Endodermal cell (in vitro differentiated cells): ENCODE measurements at regions not wholly inside any gene's neighbourhood (a gene's known extent, or its start where the extent isn't known, plus 50 kb on each side); places are given as distances from the start of the nearest gene placed in this dataset.

Experiments
- DNase-seq: peaks from one replicate; pipeline ENCODE4 v3.0.0-alpha.2; 2017
- H3K27ac ChIP-seq: 2 replicates; pipeline ENCODE4 v1.5.1; 2013; ENCODE audit warnings: mild to moderate bottlenecking, low read depth, low read length, moderate library complexity
- H3K27me3 ChIP-seq: 2 replicates; pipeline ENCODE4 v1.6.1; 2013; ENCODE audit warnings: mild to moderate bottlenecking, low read length, moderate library complexity; ENCODE audit not compliant: insufficient read depth, control insufficient read depth, poor library complexity, severe bottlenecking
- H3K36me3 ChIP-seq: 2 replicates; pipeline ENCODE4 v1.7.0; 2013; ENCODE audit warnings: mild to moderate bottlenecking, low read length, moderate library complexity; ENCODE audit not compliant: control insufficient read depth, insufficient read depth
- H3K4me1 ChIP-seq: one replicate; pipeline ENCODE4 v1.7.0; 2013; ENCODE audit warnings: low read length; ENCODE audit not compliant: control insufficient read depth, insufficient read depth
- H3K4me3 ChIP-seq: 2 replicates; pipeline ENCODE4 v1.5.1; 2013; ENCODE audit warnings: mild to moderate bottlenecking, low read length, moderate library complexity
- H3K9ac ChIP-seq: 2 replicates; pipeline ENCODE4 v1.6.1; 2013; ENCODE audit warnings: mild to moderate bottlenecking, low read length, moderate library complexity; ENCODE audit not compliant: poor library complexity, severe bottlenecking; ENCODE audit errors: extremely low read depth
- H3K9me3 ChIP-seq: 2 replicates; pipeline ENCODE4 v1.6.1; 2013; ENCODE audit warnings: mild to moderate bottlenecking, low read length, moderate library complexity; ENCODE audit not compliant: control insufficient read depth
- H3K27ac Mint-ChIP-seq: 2 replicates; pipeline ENCODE4 v1.8.0; 2020; ENCODE audit warnings: mixed read lengths
- H3K27me3 Mint-ChIP-seq: 2 replicates; pipeline ENCODE4 v1.8.0; 2021; ENCODE audit warnings: mild to moderate bottlenecking, mixed read lengths; ENCODE audit not compliant: insufficient read depth
- H3K36me3 Mint-ChIP-seq: 2 replicates; pipeline ENCODE4 v1.8.0; 2020; ENCODE audit warnings: low read depth, mixed read lengths
- H3K4me1 Mint-ChIP-seq: 2 replicates; pipeline ENCODE4 v1.8.0; 2020; ENCODE audit warnings: mixed read lengths
- H3K4me3 Mint-ChIP-seq: 2 replicates; pipeline ENCODE4 v1.8.0; 2020; ENCODE audit warnings: mild to moderate bottlenecking, moderate library complexity, mixed read lengths
- H3K9me3 Mint-ChIP-seq: 2 replicates; pipeline ENCODE4 v1.8.0; 2020; ENCODE audit warnings: mild to moderate bottlenecking, mixed read lengths
- WGBS, 2 experiments: methylation state at CpG; one replicate each; pipeline versions ENCODE4 v1.1.5 to v1.1.7; 2013; ENCODE audit warnings: missing lambda C conversion rate in 2 of 2, mixed read lengths in 1 of 2; ENCODE audit not compliant: insufficient coverage in 1 of 2, insufficient read length in 1 of 2; 5-methylcytosine and 5-hydroxymethylcytosine counted together
- TF ChIP-seq, protein P1 (sequence below): fragments of 200-600 bp; sonication (generic); conservative IDR thresholded peaks from 2 replicates; pipeline ENCODE4 v1.5.0; 2021; ENCODE audit warnings: antibody characterized with exemption, mild to moderate bottlenecking

DNA sequence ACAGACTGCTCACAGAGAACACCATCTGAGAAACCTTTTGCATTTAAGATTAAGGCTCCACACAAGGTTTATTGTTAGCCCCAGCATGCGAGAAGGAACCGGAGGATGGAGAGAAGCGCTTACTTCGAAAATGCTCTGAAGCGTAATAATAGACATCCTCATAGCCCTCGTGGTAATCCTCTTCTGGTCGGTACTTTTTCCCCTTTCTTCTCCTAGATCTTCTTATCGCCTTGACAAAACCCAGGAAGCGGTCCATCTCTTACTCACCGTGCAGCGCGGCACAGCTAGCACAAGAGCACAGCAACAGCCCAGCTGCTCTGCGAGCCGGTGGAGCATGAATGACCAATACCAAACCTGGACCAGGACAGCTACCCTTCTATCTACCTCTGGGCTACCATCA is 125.1 kb upstream of the GRIP1 start:
- Histone ChIP-seq H3K36me3 (no peaks in the 10 kb centered on the region), H3K4me1 (peaks cover 8% of the 10 kb centered on the region), H3K27me3 (peaks cover 27% of the 10 kb centered on the region), H3K4me3 (peak overlapping the region; percentile 59), H3K9me3 (no peaks in the 10 kb centered on the region), H3K27ac (peak overlapping the region; percentile 21), H3K9ac (no peak overlapping the region)
- TF ChIP-seq, protein P1, sequence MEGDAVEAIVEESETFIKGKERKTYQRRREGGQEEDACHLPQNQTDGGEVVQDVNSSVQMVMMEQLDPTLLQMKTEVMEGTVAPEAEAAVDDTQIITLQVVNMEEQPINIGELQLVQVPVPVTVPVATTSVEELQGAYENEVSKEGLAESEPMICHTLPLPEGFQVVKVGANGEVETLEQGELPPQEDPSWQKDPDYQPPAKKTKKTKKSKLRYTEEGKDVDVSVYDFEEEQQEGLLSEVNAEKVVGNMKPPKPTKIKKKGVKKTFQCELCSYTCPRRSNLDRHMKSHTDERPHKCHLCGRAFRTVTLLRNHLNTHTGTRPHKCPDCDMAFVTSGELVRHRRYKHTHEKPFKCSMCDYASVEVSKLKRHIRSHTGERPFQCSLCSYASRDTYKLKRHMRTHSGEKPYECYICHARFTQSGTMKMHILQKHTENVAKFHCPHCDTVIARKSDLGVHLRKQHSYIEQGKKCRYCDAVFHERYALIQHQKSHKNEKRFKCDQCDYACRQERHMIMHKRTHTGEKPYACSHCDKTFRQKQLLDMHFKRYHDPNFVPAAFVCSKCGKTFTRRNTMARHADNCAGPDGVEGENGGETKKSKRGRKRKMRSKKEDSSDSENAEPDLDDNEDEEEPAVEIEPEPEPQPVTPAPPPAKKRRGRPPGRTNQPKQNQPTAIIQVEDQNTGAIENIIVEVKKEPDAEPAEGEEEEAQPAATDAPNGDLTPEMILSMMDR = no peak
- Mint-ChIP-seq H3K27ac (no peak overlapping the region), H3K4me3 (no peak overlapping the region), H3K36me3 (no peaks in the 10 kb centered on the region), H3K9me3 (no peaks in the 10 kb centered on the region), H3K4me1 (peaks cover 39% of the 10 kb centered on the region), H3K27me3 (peaks cover 13% of the 10 kb centered on the region)
- WGBS, 2 experiments = 35 to 58% methylated on average over 13 to 14 of the region's 14 CpGs
- no peak for DNase-seq

DNA sequence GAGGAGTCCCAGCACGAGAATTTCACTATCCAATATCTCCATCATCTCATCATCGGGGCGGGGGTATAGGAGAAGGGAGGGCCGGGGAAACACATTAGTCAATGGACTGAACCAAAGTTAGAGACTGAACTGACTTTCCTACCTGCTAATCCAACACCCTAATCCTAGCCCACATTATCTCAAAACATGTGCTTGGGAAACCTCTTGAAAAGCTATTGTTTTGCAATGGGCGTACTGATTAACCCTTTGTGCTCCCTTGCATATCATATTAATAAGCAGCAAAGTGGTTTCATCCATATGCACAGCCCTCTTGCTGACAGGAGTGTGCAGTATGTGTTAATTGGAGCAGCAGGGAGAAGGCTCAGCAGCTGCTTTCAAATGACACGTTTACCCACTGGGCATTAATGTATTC is 125.7 kb upstream of the GRIP1 start:
- peak overlapping the region; percentile 55 for H3K27ac ChIP-seq
- H3K9ac ChIP-seq = no peak overlapping the region
- no peaks in the 10 kb centered on the region for H3K9me3 Mint-ChIP-seq
- peaks cover 27% of the 10 kb centered on the region for H3K27me3 ChIP-seq
- WGBS, 2 experiments = 46 to 50% methylated on average over 1 to 5 of the region's 6 CpGs
- peaks cover 33% of the 10 kb centered on the region for H3K4me1 Mint-ChIP-seq
- no peaks in the 10 kb centered on the region for H3K36me3 Mint-ChIP-seq
- H3K4me1 ChIP-seq = peaks cover 3% of the 10 kb centered on the region
- no peaks in the 10 kb centered on the region for H3K9me3 ChIP-seq
- no peaks in the 10 kb centered on the region for H3K36me3 ChIP-seq
- DNase-seq = no peak
- H3K27me3 Mint-ChIP-seq = peaks cover 13% of the 10 kb centered on the region
- H3K4me3 Mint-ChIP-seq = no peak overlapping the region
- H3K27ac Mint-ChIP-seq = no peak overlapping the region
- no peak overlapping the region for H3K4me3 ChIP-seq
- TF ChIP-seq, protein P1 = no peak

DNA sequence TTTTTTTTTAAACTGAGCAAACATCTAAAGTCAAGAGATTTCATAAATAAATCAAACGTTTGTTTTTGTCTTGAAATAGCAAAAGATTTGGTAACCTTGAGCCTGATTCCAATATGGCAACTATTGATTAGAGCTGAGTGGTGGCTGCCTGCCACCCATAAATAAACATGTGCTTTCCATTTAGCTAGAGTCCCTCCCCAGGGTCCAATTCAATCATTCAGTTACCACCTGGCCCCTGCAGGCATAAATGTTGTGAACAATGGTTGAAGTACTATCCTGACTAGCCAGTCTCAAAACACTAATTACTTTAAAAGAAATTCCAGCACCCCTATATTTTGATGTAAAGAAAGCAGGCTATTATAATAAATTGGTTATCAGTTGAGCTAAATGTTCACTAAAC is 129.7 kb upstream of the GRIP1 start:
- no peak for DNase-seq
- Histone ChIP-seq H3K27ac (no peak overlapping the region), H3K27me3 (no peaks in the 10 kb centered on the region), H3K4me3 (no peak overlapping the region), H3K4me1 (no peaks in the 10 kb centered on the region), H3K36me3 (no peaks in the 10 kb centered on the region), H3K9ac (no peak overlapping the region), H3K9me3 (no peaks in the 10 kb centered on the region)
- Mint-ChIP-seq H3K4me3 (no peak overlapping the region), H3K4me1 (peaks cover 23% of the 10 kb centered on the region), H3K9me3 (no peaks in the 10 kb centered on the region), H3K27ac (no peak overlapping the region), H3K27me3 (peaks cover 3% of the 10 kb centered on the region), H3K36me3 (no peaks in the 10 kb centered on the region)
- TF ChIP-seq, protein P1 = no peak
- 57 to 79% methylated on average over 1 of the region's 1 CpG for WGBS, 2 experiments
